ENCODE measurements at regions not wholly inside any gene's neighbourhood (a gene's known extent, or its start where the extent isn't known, plus 50 kb on each side); places are given as distances from the start of the nearest gene placed in this dataset.

DNA sequence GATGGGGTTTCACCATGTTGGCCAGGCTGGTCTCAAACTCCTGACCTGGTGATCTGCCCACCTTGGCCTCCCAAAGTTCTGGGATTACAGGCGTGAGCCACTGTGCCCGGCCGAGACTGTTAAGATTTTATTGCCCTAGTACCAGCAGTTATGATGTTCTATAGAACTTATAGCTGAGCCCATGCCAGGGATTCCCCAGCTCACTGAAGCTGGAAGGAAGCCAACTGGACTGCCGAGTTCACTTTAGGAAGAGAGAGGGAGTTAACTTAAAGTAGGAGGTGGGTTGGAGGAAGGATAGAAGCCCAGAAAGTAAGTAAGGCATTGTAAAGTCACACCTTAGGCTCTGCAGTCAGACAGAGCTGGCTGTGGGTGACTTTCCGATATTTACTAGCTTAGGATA lies 101.1 kb upstream of the BOC start:
- TF ChIP-seq, protein P1, sequence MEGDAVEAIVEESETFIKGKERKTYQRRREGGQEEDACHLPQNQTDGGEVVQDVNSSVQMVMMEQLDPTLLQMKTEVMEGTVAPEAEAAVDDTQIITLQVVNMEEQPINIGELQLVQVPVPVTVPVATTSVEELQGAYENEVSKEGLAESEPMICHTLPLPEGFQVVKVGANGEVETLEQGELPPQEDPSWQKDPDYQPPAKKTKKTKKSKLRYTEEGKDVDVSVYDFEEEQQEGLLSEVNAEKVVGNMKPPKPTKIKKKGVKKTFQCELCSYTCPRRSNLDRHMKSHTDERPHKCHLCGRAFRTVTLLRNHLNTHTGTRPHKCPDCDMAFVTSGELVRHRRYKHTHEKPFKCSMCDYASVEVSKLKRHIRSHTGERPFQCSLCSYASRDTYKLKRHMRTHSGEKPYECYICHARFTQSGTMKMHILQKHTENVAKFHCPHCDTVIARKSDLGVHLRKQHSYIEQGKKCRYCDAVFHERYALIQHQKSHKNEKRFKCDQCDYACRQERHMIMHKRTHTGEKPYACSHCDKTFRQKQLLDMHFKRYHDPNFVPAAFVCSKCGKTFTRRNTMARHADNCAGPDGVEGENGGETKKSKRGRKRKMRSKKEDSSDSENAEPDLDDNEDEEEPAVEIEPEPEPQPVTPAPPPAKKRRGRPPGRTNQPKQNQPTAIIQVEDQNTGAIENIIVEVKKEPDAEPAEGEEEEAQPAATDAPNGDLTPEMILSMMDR (conservative IDR thresholded peaks at IDR 0.05; ENCODE audit: low read depth, low read length) = no peak
- TF ChIP-seq RAD21 (IDR thresholded peaks at IDR 0.05; ENCODE audit: low read length) = no peak
- no peak for TF ChIP-seq RFX5 (IDR thresholded peaks at IDR 0.05; ENCODE audit: low read depth, low read length)
- no peak for TF ChIP-seq RCOR1 (IDR thresholded peaks at IDR 0.05; ENCODE audit: insufficient replicate concordance, low read length)

All from IMR-90 (cell line).